C4-2B (cell line): ENCODE measurements at regions not wholly inside any gene's neighbourhood (a gene's known extent, or its start where the extent isn't known, plus 50 kb on each side); places are given as distances from the start of the nearest gene placed in this dataset.

Experiments used
- ZFX ChIP-seq: fragments of 450-650 bp; IDR thresholded peaks from 2 replicates; pipeline ENCODE4 v1.6.1; 2017
- TF ChIP-seq, protein P1 (sequence below): fragments of 450-650 bp; conservative IDR thresholded peaks from 2 replicates; pipeline ENCODE4 v1.5.1; 2017; ENCODE audit warnings: mild to moderate bottlenecking

DNA sequence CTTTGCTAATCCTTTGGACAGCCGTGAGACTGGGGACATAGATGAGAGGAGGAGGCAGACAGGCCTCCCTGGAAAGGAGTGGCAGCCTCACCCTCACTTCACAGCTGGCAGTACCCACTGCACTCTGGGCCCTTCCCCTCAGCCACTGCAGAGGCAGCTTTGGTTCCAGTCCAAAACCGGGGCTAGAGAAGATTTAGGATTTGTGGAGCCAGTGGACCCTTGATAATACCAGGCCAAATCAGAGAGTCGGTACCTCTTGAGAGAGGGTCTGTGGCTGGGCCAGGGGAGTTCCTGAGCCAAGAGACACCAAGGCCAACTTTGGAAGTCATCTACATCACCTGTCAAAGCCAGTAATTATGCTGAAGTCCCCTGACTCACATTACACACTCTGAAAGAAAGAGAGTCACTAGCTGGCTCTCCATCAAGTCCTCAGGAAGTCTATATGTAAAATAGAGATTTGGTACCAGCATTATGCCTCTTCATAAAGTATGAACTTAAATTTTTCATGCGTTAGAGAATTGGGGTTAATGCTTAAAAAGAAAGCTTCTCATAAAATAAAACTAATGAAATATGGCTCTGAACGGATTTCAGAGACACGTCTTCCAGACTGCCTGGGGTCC lies 244.1 kb upstream of the SEMA6D start:
- TF ChIP-seq, protein P1, sequence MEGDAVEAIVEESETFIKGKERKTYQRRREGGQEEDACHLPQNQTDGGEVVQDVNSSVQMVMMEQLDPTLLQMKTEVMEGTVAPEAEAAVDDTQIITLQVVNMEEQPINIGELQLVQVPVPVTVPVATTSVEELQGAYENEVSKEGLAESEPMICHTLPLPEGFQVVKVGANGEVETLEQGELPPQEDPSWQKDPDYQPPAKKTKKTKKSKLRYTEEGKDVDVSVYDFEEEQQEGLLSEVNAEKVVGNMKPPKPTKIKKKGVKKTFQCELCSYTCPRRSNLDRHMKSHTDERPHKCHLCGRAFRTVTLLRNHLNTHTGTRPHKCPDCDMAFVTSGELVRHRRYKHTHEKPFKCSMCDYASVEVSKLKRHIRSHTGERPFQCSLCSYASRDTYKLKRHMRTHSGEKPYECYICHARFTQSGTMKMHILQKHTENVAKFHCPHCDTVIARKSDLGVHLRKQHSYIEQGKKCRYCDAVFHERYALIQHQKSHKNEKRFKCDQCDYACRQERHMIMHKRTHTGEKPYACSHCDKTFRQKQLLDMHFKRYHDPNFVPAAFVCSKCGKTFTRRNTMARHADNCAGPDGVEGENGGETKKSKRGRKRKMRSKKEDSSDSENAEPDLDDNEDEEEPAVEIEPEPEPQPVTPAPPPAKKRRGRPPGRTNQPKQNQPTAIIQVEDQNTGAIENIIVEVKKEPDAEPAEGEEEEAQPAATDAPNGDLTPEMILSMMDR: no peak
- TF ChIP-seq ZFX: no peak
